ENCODE measurements at regions not wholly inside any gene's neighbourhood (a gene's known extent, or its start where the extent isn't known, plus 50 kb on each side); places are given as distances from the start of the nearest gene placed in this dataset.

DNA sequence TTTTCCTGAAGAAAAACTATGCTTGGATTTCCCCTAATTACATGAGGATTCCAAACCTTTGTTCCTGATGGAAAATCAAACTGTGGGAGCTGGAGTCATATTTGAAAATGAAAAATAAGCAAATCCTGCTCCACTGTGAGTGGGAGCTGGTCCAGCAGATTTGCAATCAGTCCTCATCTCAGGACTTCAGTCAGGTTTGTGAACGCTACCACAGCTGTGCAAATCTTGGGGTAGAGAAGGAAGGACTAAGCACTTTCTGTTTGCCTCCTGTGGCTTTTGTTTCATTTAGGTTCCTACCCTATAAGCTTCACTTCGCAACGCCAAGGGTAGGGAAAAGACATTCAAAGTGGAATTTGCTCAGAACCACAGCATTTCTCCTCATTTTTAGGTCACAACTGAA is 238.2 kb downstream of the TUSC7 start:
- Histone ChIP-seq H3K4me1 (replicated peaks in 1 of 4; ENCODE audit: control insufficient read depth in 3 of 4, insufficient read depth in 4 of 4, low read length in 3 of 4) (peaks cover 0 to 4% (median 0%) of the 10 kb centered on the region in 4 experiments; a peak in 2 of 7 replicates), H3K23me2 (ENCODE audit: low read depth, low read length) (no peaks in the 10 kb centered on the region), H2BK120ac (replicated peaks; ENCODE audit: low read depth, low read length) (no peak overlapping the region), H3K79me1 (ENCODE audit: low read depth, low read length) (no peaks in the 10 kb centered on the region), H3K4ac (replicated peaks; ENCODE audit: insufficient read length, low read depth, low read length) (no peak overlapping the region), H2BK12ac (ENCODE audit: low read depth, low read length) (no peak overlapping the region), H3K27ac (ENCODE audit: low read depth, low read length) (no peak overlapping the region), H2AFZ (ENCODE audit: low read length) (peak overlapping the region; percentile 94; the same call in 1 of the 2 replicates), H3K4me3 (ENCODE audit: extremely low read depth in 1 of 4, insufficient read depth in 2 of 4, low read depth in 3 of 4, low read length in 4 of 4) (no peak overlapping the region), H3K14ac (ENCODE audit: insufficient read length) (no peak overlapping the region), H3K9me3 (ENCODE audit: insufficient read depth in 2 of 2, low read depth in 1 of 2, low read length in 1 of 2) (no peaks in the 10 kb centered on the region), H3K27me3 (replicated peaks in 1 of 4; ENCODE audit: control insufficient read depth in 3 of 4, extremely low read depth in 1 of 4, insufficient read depth in 3 of 4, low read length in 3 of 4) (no peaks in the 10 kb centered on the region), H2AK5ac (ENCODE audit: low read depth, low read length) (no peak overlapping the region), H2BK15ac (ENCODE audit: low read length) (no peak overlapping the region), H3K9ac (replicated peaks in 1 of 4; ENCODE audit: extremely low read depth in 1 of 4, low read depth in 3 of 4, low read length in 3 of 4) (no peak overlapping the region), H4K5ac (ENCODE audit: insufficient read length, low read depth, low read length) (no peak overlapping the region), H3K79me2 (ENCODE audit: control insufficient read depth in 1 of 2, insufficient read depth in 2 of 2, low read length in 2 of 2) (no peaks in the 10 kb centered on the region), H4K20me1 (replicated peaks in 1 of 2; ENCODE audit: control insufficient read depth in 1 of 2, insufficient read depth in 2 of 2, low read length in 2 of 2) (no peaks in the 10 kb centered on the region), H4K8ac (ENCODE audit: extremely low read depth, insufficient read depth, low read length) (no peak overlapping the region), H3K18ac (ENCODE audit: extremely low read depth, low read length) (no peak overlapping the region), H2BK5ac (ENCODE audit: low read depth, low read length) (no peak overlapping the region), H3K56ac (replicated peaks; ENCODE audit: insufficient read length, low read depth, low read length) (no peak overlapping the region), H3K23ac (ENCODE audit: insufficient read length) (no peak overlapping the region), H4K91ac (replicated peaks; ENCODE audit: insufficient read length, low read length) (no peak overlapping the region), H2BK20ac (ENCODE audit: low read length) (no peak overlapping the region), H3K4me2 (ENCODE audit: insufficient read depth in 1 of 2, low read depth in 2 of 2, low read length in 2 of 2) (no peak overlapping the region), H3K36me3 (ENCODE audit: control insufficient read depth in 2 of 4, insufficient read depth in 4 of 4, low read length in 3 of 4) (no peaks in the 10 kb centered on the region)
- no peak for TF ChIP-seq RNF2 (IDR thresholded peaks at IDR 0.05; ENCODE audit: borderline replicate concordance, low read depth, low read length, missing control alignments, poor library complexity, severe bottlenecking)
- no peak for TF ChIP-seq TCF12 (IDR thresholded peaks at IDR 0.05; ENCODE audit: low read depth, low read length)
- TF ChIP-seq ZNF274 (IDR thresholded peaks at IDR 0.05; ENCODE audit: borderline replicate concordance, extremely low read depth, low read length): no peak
- TF ChIP-seq RFX5 (IDR thresholded peaks at IDR 0.05; ENCODE audit: borderline replicate concordance, low read depth, low read length): no peak
- CTCF ChIA-PET (ENCODE audit: partially characterized antibody): no interaction called here
- 83% methylated on average over 3 of the region's 3 CpGs; no CpG with 5 or more reads in 1 of the 2 experiments for WGBS, 2 experiments (ENCODE audit: extremely low coverage in 1 of 2, insufficient coverage in 1 of 2, insufficient read length in 1 of 2, insufficient replicate concordance in 2 of 2, low coverage in 1 of 2, low lambda C conversion rate in 2 of 2, missing lambda C conversion rate in 1 of 2)
- DNase-seq (ENCODE audit: low read depth in 1 of 2, low spot score in 2 of 2): no peak
- POLR2A ChIA-PET (ENCODE audit: partially characterized antibody): no interaction called here
- FAIRE-seq: no peak
